A549 (cell line): ENCODE measurements at regions not wholly inside any gene's neighbourhood (a gene's known extent, or its start where the extent isn't known, plus 50 kb on each side); places are given as distances from the start of the nearest gene placed in this dataset.

Experiments
- ATAC-seq, 2 experiments: fragments of 200-7000 bp in 1 of 2; fragments of >200 bp in 1 of 2; cut with Nextera tagmentation in 1 of 2; cut with Tn5 transposase in 1 of 2; 3 replicates each; pipeline versions ENCODE4 v1.8.0 to v1.9.1; 2018 to 2020; ENCODE audit warnings: mild to moderate bottlenecking in 1 of 2, moderate library complexity in 1 of 2
- CTCF ChIA-PET: fragments of 300-600 bp; sonication (Branson Sonifier 250); formaldehyde crosslinking; extraction: SDS; loops from one replicate; lab custom pipeline; 2021; ENCODE audit warnings: antibody characterized with exemption, inconsistent platforms; lab: Yijun Ruan, JAX
- POLR2A ChIA-PET: fragments of 350-600 bp; formaldehyde crosslinking; extraction: SDS; loops from one replicate; lab custom pipeline; 2021; ENCODE audit warnings: antibody characterized with exemption, inconsistent platforms; lab: Yijun Ruan, JAX
- DNase-seq, 2 experiments: peaks; one replicate each; pipeline versions ENCODE4 v3.0.0 to v3.0.0-alpha.2; 2011 to 2016; ENCODE audit warnings: low read depth in 1 of 2, low spot score in 1 of 2
- FAIRE-seq: peaks from 2 replicates; lab custom pipeline; 2011; peaks lifted over from hg19 to GRCh38; lab: Jason Lieb, UNC
- H3K27ac ChIP-seq, 2 experiments: fragments of >200 bp; sonication (Bioruptor Twin); formaldehyde crosslinking; 3 replicates each; pipeline ENCODE4 v1.5.1; 2016 to 2017
- H3K4me1 ChIP-seq: fragments of >200 bp; sonication (Bioruptor Twin); formaldehyde crosslinking; 3 replicates; pipeline ENCODE4 v1.6.1; 2016
- H3K4me2 ChIP-seq: fragments of >200 bp; sonication (Bioruptor Twin); formaldehyde crosslinking; 3 replicates; pipeline ENCODE4 v1.6.1; 2016
- H3K4me3 ChIP-seq: fragments of >200 bp; sonication (Bioruptor Twin); formaldehyde crosslinking; 3 replicates; pipeline ENCODE4 v1.5.1; 2016
- H3K9me3 ChIP-seq: fragments of >200 bp; sonication (Bioruptor Twin); formaldehyde crosslinking; 3 replicates; pipeline ENCODE4 v1.6.1; 2016
- BHLHE40 ChIP-seq: IDR thresholded peaks from 2 replicates; pipeline ENCODE4 v1.6.1; 2012; ENCODE audit warnings: low read depth, low read length, inconsistent platforms
- CEBPB ChIP-seq, 2 experiments: fragments of >200 bp in 1 of 2; sonication (Bioruptor Twin) in 1 of 2; formaldehyde crosslinking in 1 of 2; IDR thresholded peaks; 2 replicates each; pipeline ENCODE4 v1.6.1; 2012 to 2016
- E2F6 ChIP-seq: IDR thresholded peaks from 2 replicates; pipeline ENCODE4 v1.6.1; 2012; ENCODE audit warnings: low read depth, borderline replicate concordance
- EHMT2 ChIP-seq: fragments of 200-600 bp; sonication (generic); IDR thresholded peaks from 2 replicates; pipeline ENCODE4 v1.6.1; 2016; ENCODE audit warnings: antibody characterized with exemption, low read depth, mild to moderate bottlenecking, moderate library complexity
- HOXA7 ChIP-seq: fragments of 250-450 bp; sonication (Bioruptor Pico); IDR thresholded peaks from 2 replicates; pipeline ENCODE4 v1.5.0; 2020; ENCODE audit warnings: mild to moderate bottlenecking, moderate library complexity
- KDM5A ChIP-seq: fragments of 200-600 bp; sonication (generic); IDR thresholded peaks from 2 replicates; pipeline ENCODE4 v1.6.1; 2016; ENCODE audit warnings: antibody characterized with exemption, mild to moderate bottlenecking
- MYC ChIP-seq: IDR thresholded peaks from 2 replicates; pipeline ENCODE4 v1.6.1; 2012; ENCODE audit warnings: mild to moderate bottlenecking, inconsistent platforms, low read length, improper control_type of control experiment, borderline replicate concordance
- NFE2L2 ChIP-seq: fragments of 150-350 bp; conservative IDR thresholded peaks from 2 replicates; pipeline ENCODE4 v1.6.1; 2014; ENCODE audit warnings: low read length
- NR3C1 ChIP-seq: fragments of >200 bp; sonication (Bioruptor Twin); formaldehyde crosslinking; IDR thresholded peaks from 3 replicates; pipeline ENCODE4 v1.6.1; 2017
- POLR2A ChIP-seq: IDR thresholded peaks from 2 replicates; pipeline ENCODE4 v1.6.1; 2012; ENCODE audit warnings: mild to moderate bottlenecking, low read length
- POLR2AphosphoS2 ChIP-seq: conservative IDR thresholded peaks from 2 replicates; pipeline ENCODE4 v1.6.1; 2012; ENCODE audit warnings: low read length, improper control_type of control experiment, inconsistent platforms
- RARB ChIP-seq: fragments of 250-450 bp; sonication (Bioruptor Pico); IDR thresholded peaks from 2 replicates; pipeline ENCODE4 v1.8.0; 2021; ENCODE audit warnings: mild to moderate bottlenecking, moderate library complexity
- REST ChIP-seq: fragments of 200-600 bp; sonication (generic); IDR thresholded peaks from 2 replicates; pipeline ENCODE4 v1.6.1; 2016; ENCODE audit warnings: antibody characterized with exemption, mild to moderate bottlenecking, moderate library complexity
- RNF2 ChIP-seq: fragments of 200-600 bp; sonication (generic); IDR thresholded peaks from 2 replicates; pipeline ENCODE4 v1.6.1; 2016; ENCODE audit warnings: low read depth, mild to moderate bottlenecking, antibody characterized with exemption, moderate library complexity, borderline replicate concordance
- SMC3 ChIP-seq: fragments of >200 bp; sonication (Bioruptor Twin); formaldehyde crosslinking; IDR thresholded peaks from 3 replicates; pipeline ENCODE4 v1.6.1; 2018; ENCODE audit warnings: inconsistent platforms
- TP53 ChIP-seq: fragments of 250-450 bp; sonication (Bioruptor Pico); IDR thresholded peaks from 2 replicates; pipeline ENCODE4 v1.5.0; 2021; ENCODE audit warnings: mild to moderate bottlenecking, moderate library complexity
- WGBS: methylation state at CpG from one replicate; pipeline ENCODE4 v1.1.6; 2017; ENCODE audit errors: missing lambda C conversion rate; 5-methylcytosine and 5-hydroxymethylcytosine counted together

- DNase-seq (no peak), ATAC-seq (no peak), FAIRE-seq (no peak)
- Histone ChIP-seq H3K4me3 (no peak overlapping the region), H3K27ac (no peak overlapping the region), H3K4me2 (no peak overlapping the region), H3K9me3 (no peaks in the 10 kb centered on the region), H3K4me1 (peaks cover 11% of the 10 kb centered on the region; the same call in 1 of the 3 replicates)
- POLR2A ChIA-PET = no interaction called here
- 12% methylated on average over 3 of the region's 3 CpGs for whole genome bisulfite sequencing
- TF ChIP-seq BHLHE40 (no peak), RARB (no peak), HOXA7 (CRISPR knock-in tag) (no peak), NR3C1 (no peak), CEBPB (IDR thresholded peaks at IDR 0.05) (no peak), RNF2 (no peak), POLR2A (no peak), POLR2AphosphoS2 (no peak), EHMT2 (no peak), REST (no peak)
- CTCF ChIA-PET = interaction anchor here (1.6 kb wide), 1 partner anchor 10 kb away, joined by 3 read pairs; no protein-coding TSS in a partner anchor
Measured at GRCh38 chr1:38250356-38250755, 203.8 kb upstream of the POU3F1 start.

GRCh38 chr1:38249001-38249400 is 202.4 kb upstream of the POU3F1 start:
- ChIA-PET POLR2A (no interaction called here), CTCF (no interaction called here)
- no peak overlapping the region for H3K27ac ChIP-seq
- H3K9me3 ChIP-seq = no peaks in the 10 kb centered on the region
- H3K4me1 ChIP-seq = peaks cover 11% of the 10 kb centered on the region; the same call in 1 of the 3 replicates
- DNase-seq (no peak), FAIRE-seq (no peak), ATAC-seq (no peak)
- H3K4me2 ChIP-seq = no peak overlapping the region
- 49% methylated on average over 7 of the region's 7 CpGs for WGBS
- no peak for TF ChIP-seq KDM5A
- no peak overlapping the region for H3K4me3 ChIP-seq

- peak in 1 of 2 experiments; percentile 6 for DNase-seq
- Histone ChIP-seq H3K9me3 (no peaks in the 10 kb centered on the region), H3K27ac (no peak overlapping the region; a peak in 2 of 6 replicates), H3K4me2 (peak overlapping the region; percentile 40), H3K4me1 (peaks cover 11% of the 10 kb centered on the region; the same call in 1 of the 3 replicates), H3K4me3 (no peak overlapping the region)
- CTCF ChIA-PET = no interaction called here
- POLR2A ChIA-PET = no interaction called here
- no peak for ATAC-seq
- FAIRE-seq = no peak
- TF ChIP-seq E2F6 (no peak), MYC (no peak), NFE2L2 (no peak), SMC3 (no peak), TP53 (CRISPR knock-in tag) (no peak)
- 55% methylated on average over 20 of the region's 24 CpGs for WGBS
Measured at GRCh38 chr1:38246955-38247952, 200.7 kb upstream of the POU3F1 start.
